ENCODE measurements at regions not wholly inside any gene's neighbourhood (a gene's known extent, or its start where the extent isn't known, plus 50 kb on each side); places are given as distances from the start of the nearest gene placed in this dataset.

- Mint-ChIP-seq H3K27ac (no peak overlapping the region), H3K27me3 (ENCODE audit: low read depth) (peaks cover 7% of the 10 kb centered on the region), H3K4me3 (ENCODE audit: low read depth) (no peak overlapping the region), H3K36me3 (ENCODE audit: low read depth) (no peaks in the 10 kb centered on the region), H3K4me1 (ENCODE audit: low read depth) (no peaks in the 10 kb centered on the region), H3K9me3 (no peaks in the 10 kb centered on the region)
- intact Hi-C loops (cut with micrococcal nuclease), result no loop called here
- DNase-seq (ENCODE audit: low spot score), result no peak
Observed at GRCh38 chr12:115898670-115899069, 378.8 kb downstream of the MED13L start.

GRCh38 chr12:115897729-115898128 is 379.8 kb downstream of the MED13L start:
- H3K4me1 Mint-ChIP-seq (ENCODE audit: low read depth), result no peaks in the 10 kb centered on the region
- no peaks in the 10 kb centered on the region for H3K36me3 Mint-ChIP-seq (ENCODE audit: low read depth)
- intact Hi-C loops (cut with micrococcal nuclease), result no loop called here
- H3K9me3 Mint-ChIP-seq, result no peaks in the 10 kb centered on the region
- DNase-seq (ENCODE audit: low spot score), result no peak
- peaks cover 5% of the 10 kb centered on the region for H3K27me3 Mint-ChIP-seq (ENCODE audit: low read depth)
- H3K4me3 Mint-ChIP-seq (ENCODE audit: low read depth), result no peak overlapping the region
- no peak overlapping the region for H3K27ac Mint-ChIP-seq

- intact Hi-C loops (cut with micrococcal nuclease), result no loop called here
- peaks cover 4% of the 10 kb centered on the region for H3K27me3 Mint-ChIP-seq (ENCODE audit: low read depth)
- H3K4me3 Mint-ChIP-seq (ENCODE audit: low read depth), result no peak overlapping the region
- H3K27ac Mint-ChIP-seq, result no peak overlapping the region
- H3K36me3 Mint-ChIP-seq (ENCODE audit: low read depth), result no peaks in the 10 kb centered on the region
- no peak for DNase-seq (ENCODE audit: low spot score)
- H3K4me1 Mint-ChIP-seq (ENCODE audit: low read depth), result no peaks in the 10 kb centered on the region
- no peaks in the 10 kb centered on the region for H3K9me3 Mint-ChIP-seq
Observed at GRCh38 chr12:115895247-115895646, 382.2 kb downstream of the MED13L start.

- H3K36me3 Mint-ChIP-seq (ENCODE audit: low read depth), result no peaks in the 10 kb centered on the region
- no peak overlapping the region for H3K4me3 Mint-ChIP-seq (ENCODE audit: low read depth)
- no peak overlapping the region for H3K27ac Mint-ChIP-seq
- H3K27me3 Mint-ChIP-seq (ENCODE audit: low read depth), result peaks cover 2% of the 10 kb centered on the region
- H3K4me1 Mint-ChIP-seq (ENCODE audit: low read depth), result no peaks in the 10 kb centered on the region
- no peaks in the 10 kb centered on the region for H3K9me3 Mint-ChIP-seq
- intact Hi-C loops (cut with micrococcal nuclease), result no loop called here
- DNase-seq (ENCODE audit: low spot score), result no peak
Observed at GRCh38 chr12:115891556-115892164, 385.8 kb downstream of the MED13L start.

- intact Hi-C loops (cut with micrococcal nuclease), result no loop called here
- Mint-ChIP-seq H3K27me3 (ENCODE audit: low read depth) (peaks cover 2% of the 10 kb centered on the region), H3K27ac (no peak overlapping the region), H3K4me3 (ENCODE audit: low read depth) (no peak overlapping the region), H3K36me3 (ENCODE audit: low read depth) (no peaks in the 10 kb centered on the region), H3K4me1 (ENCODE audit: low read depth) (no peaks in the 10 kb centered on the region), H3K9me3 (no peaks in the 10 kb centered on the region)
- no peak for DNase-seq (ENCODE audit: low spot score)
Observed at GRCh38 chr12:115886666-115887065, 390.8 kb downstream of the MED13L start.

- H3K9me3 Mint-ChIP-seq, result no peaks in the 10 kb centered on the region
Observed at GRCh38 chr12:115885040-115885690, 392.3 kb downstream of the MED13L start.

GRCh38 chr12:115882936-115883335 is 394.6 kb downstream of the MED13L start:
- DNase-seq (ENCODE audit: low spot score), result no peak
- Mint-ChIP-seq H3K27me3 (ENCODE audit: low read depth) (peaks cover 2% of the 10 kb centered on the region), H3K36me3 (ENCODE audit: low read depth) (no peaks in the 10 kb centered on the region), H3K27ac (no peak overlapping the region), H3K4me3 (ENCODE audit: low read depth) (no peak overlapping the region), H3K4me1 (ENCODE audit: low read depth) (no peaks in the 10 kb centered on the region), H3K9me3 (no peaks in the 10 kb centered on the region)
- intact Hi-C loops (cut with micrococcal nuclease), result no loop called here

More at GRCh38 chr12:115885040-115885690, 392.3 kb downstream of the MED13L start:
- Mint-ChIP-seq H3K27ac (no peak overlapping the region), H3K4me1 (ENCODE audit: low read depth) (no peaks in the 10 kb centered on the region), H3K4me3 (ENCODE audit: low read depth) (no peak overlapping the region), H3K36me3 (ENCODE audit: low read depth) (no peaks in the 10 kb centered on the region), H3K27me3 (ENCODE audit: low read depth) (no peaks in the 10 kb centered on the region)
- intact Hi-C loops (cut with micrococcal nuclease), result no loop called here
- no peak for DNase-seq (ENCODE audit: low spot score)

- H3K4me3 Mint-ChIP-seq (ENCODE audit: low read depth), result no peak overlapping the region
- no peaks in the 10 kb centered on the region for H3K9me3 Mint-ChIP-seq
- no peak overlapping the region for H3K27ac Mint-ChIP-seq
- intact Hi-C loops (cut with micrococcal nuclease), result no loop called here
- H3K4me1 Mint-ChIP-seq (ENCODE audit: low read depth), result no peaks in the 10 kb centered on the region
- H3K36me3 Mint-ChIP-seq (ENCODE audit: low read depth), result no peaks in the 10 kb centered on the region
- peaks cover 2% of the 10 kb centered on the region for H3K27me3 Mint-ChIP-seq (ENCODE audit: low read depth)
- DNase-seq (ENCODE audit: low spot score), result no peak
Observed at GRCh38 chr12:115880238-115880637, 397.3 kb downstream of the MED13L start.

- peaks cover 4% of the 10 kb centered on the region for H3K4me1 Mint-ChIP-seq (ENCODE audit: low read depth)
- H3K4me3 Mint-ChIP-seq (ENCODE audit: low read depth), result no peak overlapping the region
- no peak for DNase-seq (ENCODE audit: low spot score)
- no peaks in the 10 kb centered on the region for H3K9me3 Mint-ChIP-seq
- intact Hi-C loops (cut with micrococcal nuclease), result no loop called here
- H3K27me3 Mint-ChIP-seq (ENCODE audit: low read depth), result peaks cover 6% of the 10 kb centered on the region
- no peaks in the 10 kb centered on the region for H3K36me3 Mint-ChIP-seq (ENCODE audit: low read depth)
- no peak overlapping the region for H3K27ac Mint-ChIP-seq
Observed at GRCh38 chr12:115879354-115879753, 398.1 kb downstream of the MED13L start.

GRCh38 chr12:115873451-115874082 is 403.9 kb downstream of the MED13L start:
- no peak for DNase-seq (ENCODE audit: low spot score)
- no peaks in the 10 kb centered on the region for H3K9me3 Mint-ChIP-seq
- H3K27ac Mint-ChIP-seq, result no peak overlapping the region
- H3K4me3 Mint-ChIP-seq (ENCODE audit: low read depth), result no peak overlapping the region
- H3K4me1 Mint-ChIP-seq (ENCODE audit: low read depth), result peaks cover 9% of the 10 kb centered on the region
- no peaks in the 10 kb centered on the region for H3K36me3 Mint-ChIP-seq (ENCODE audit: low read depth)
- intact Hi-C loops (cut with micrococcal nuclease), result no loop called here
- H3K27me3 Mint-ChIP-seq (ENCODE audit: low read depth), result peaks cover 7% of the 10 kb centered on the region

GRCh38 chr12:115872919-115873357 is 404.6 kb downstream of the MED13L start:
- Mint-ChIP-seq H3K27me3 (ENCODE audit: low read depth) (peaks cover 7% of the 10 kb centered on the region), H3K9me3 (no peaks in the 10 kb centered on the region), H3K27ac (no peak overlapping the region), H3K36me3 (ENCODE audit: low read depth) (no peaks in the 10 kb centered on the region), H3K4me3 (ENCODE audit: low read depth) (no peak overlapping the region), H3K4me1 (ENCODE audit: low read depth) (peaks cover 9% of the 10 kb centered on the region)
- intact Hi-C loops (cut with micrococcal nuclease), result no loop called here
- no peak for DNase-seq (ENCODE audit: low spot score)

- DNase-seq (ENCODE audit: low spot score), result no peak
- no peak overlapping the region for H3K27ac Mint-ChIP-seq
- peaks cover 9% of the 10 kb centered on the region for H3K4me1 Mint-ChIP-seq (ENCODE audit: low read depth)
- intact Hi-C loops (cut with micrococcal nuclease), result no loop called here
- H3K4me3 Mint-ChIP-seq (ENCODE audit: low read depth), result no peak overlapping the region
- no peaks in the 10 kb centered on the region for H3K9me3 Mint-ChIP-seq
- no peaks in the 10 kb centered on the region for H3K36me3 Mint-ChIP-seq (ENCODE audit: low read depth)
- peaks cover 7% of the 10 kb centered on the region for H3K27me3 Mint-ChIP-seq (ENCODE audit: low read depth)
Observed at GRCh38 chr12:115872212-115872611, 405.3 kb downstream of the MED13L start.

- no peak for DNase-seq (ENCODE audit: low spot score)
- Mint-ChIP-seq H3K36me3 (ENCODE audit: low read depth) (no peaks in the 10 kb centered on the region), H3K27me3 (ENCODE audit: low read depth) (peaks cover 7% of the 10 kb centered on the region), H3K4me1 (ENCODE audit: low read depth) (peaks cover 9% of the 10 kb centered on the region), H3K27ac (no peak overlapping the region), H3K4me3 (ENCODE audit: low read depth) (no peak overlapping the region), H3K9me3 (no peaks in the 10 kb centered on the region)
- intact Hi-C loops (cut with micrococcal nuclease), result no loop called here
Observed at GRCh38 chr12:115871714-115872113, 405.8 kb downstream of the MED13L start.

Data from activated T-helper 2 cell treated with anti-CD3 and anti-CD28 coated beads, Interferon-gamma antibody, Interleukin-2, Interleukin-4, amounts not matched to agents 10 μg/mL and 5 μg/mL and 100 μg/mL, durations not matched to agents 14 hours and 24 hours and 36 hours (primary cell).